B cell (primary cell): ENCODE measurements at regions not wholly inside any gene's neighbourhood (a gene's known extent, or its start where the extent isn't known, plus 50 kb on each side); places are given as distances from the start of the nearest gene placed in this dataset.

Source experiments
- ATAC-seq: fragments of 200-7000 bp; cut with Tn5 transposase; one replicate; pipeline ENCODE4 v1.10.0; 2021; ENCODE audit warnings: low read depth, mild to moderate bottlenecking, moderate number of reproducible peaks, moderate library complexity
- CTCF ChIA-PET: fragments of 350-600 bp; sonication (Branson Sonifier 250); formaldehyde crosslinking; loops from one replicate; lab custom pipeline; 2021; ENCODE audit warnings: antibody characterized with exemption, inconsistent platforms; lab: Charles Lee
- POLR2A ChIA-PET: fragments of 350-600 bp; sonication (Branson Sonifier 250); formaldehyde crosslinking; loops from one replicate; lab custom pipeline; 2021; ENCODE audit warnings: antibody characterized with exemption; lab: Charles Lee
- DNase-seq: peaks from one replicate; pipeline ENCODE4 v3.0.0; 2013
- H2AFZ ChIP-seq: 2 replicates; pipeline ENCODE4 v1.6.1; 2012; ENCODE audit warnings: mild to moderate bottlenecking, low read depth, low read length; ENCODE audit not compliant: insufficient read depth, poor library complexity, severe bottlenecking
- H3K27ac ChIP-seq, 2 donors: 1 replicate in 1 of 2; 2 replicates in 1 of 2; pipeline ENCODE4 v1.5.1; 2012 to 2013; ENCODE audit warnings: low read length in 2 of 2, mild to moderate bottlenecking in 2 of 2, moderate library complexity in 1 of 2
- H3K27me3 ChIP-seq, 4 experiments: fragments of 200-600 bp in 1 of 4; sonication (generic) in 1 of 4; replicated peaks in 1 of 4; 1 replicate in 2 of 4; 2 replicates in 2 of 4; pipeline versions ENCODE4 v1.6.1 to v1.7.0; 2013 to 2016; ENCODE audit warnings: low read length in 3 of 4, mild to moderate bottlenecking in 2 of 4, mixed read lengths in 1 of 4, moderate library complexity in 1 of 4; ENCODE audit not compliant: insufficient read depth in 4 of 4, control insufficient read depth in 3 of 4; ENCODE audit errors: control extremely low read depth in 1 of 4
- H3K36me3 ChIP-seq, 2 experiments: replicated peaks in 1 of 2; 1 replicate in 1 of 2; 2 replicates in 1 of 2; pipeline versions ENCODE4 v1.6.1 to v1.7.1; 2013; ENCODE audit warnings: low read length in 1 of 2; ENCODE audit not compliant: insufficient read depth in 2 of 2, control insufficient read depth in 1 of 2; ENCODE audit errors: control extremely low read depth in 1 of 2, extremely low read depth in 1 of 2
- H3K4me1 ChIP-seq, 2 donors: fragments of 200-600 bp in 1 of 2; sonication (generic) in 1 of 2; 1 replicate in 1 of 2; 2 replicates in 1 of 2; pipeline versions ENCODE4 v1.5.1 to v1.6.1; 2013 to 2017; ENCODE audit warnings: low read length in 2 of 2; ENCODE audit not compliant: control insufficient read depth in 2 of 2, insufficient read depth in 2 of 2
- H3K4me2 ChIP-seq: replicated peaks from 2 replicates; pipeline ENCODE3; 2012; ENCODE audit warnings: mild to moderate bottlenecking, low read depth, low read length; ENCODE audit not compliant: poor library complexity, severe bottlenecking
- H3K4me3 ChIP-seq, 5 experiments: fragments of 200-600 bp in 1 of 5; sonication (generic) in 1 of 5; 1 replicate in 3 of 5; 2 replicates in 2 of 5; pipeline versions ENCODE4 v1.5.1 to v1.7.0; 2011 to 2016; ENCODE audit warnings: low read length in 4 of 5, mild to moderate bottlenecking in 4 of 5, low read depth in 2 of 5, control low read depth in 1 of 5, moderate library complexity in 1 of 5; ENCODE audit not compliant: insufficient read depth in 1 of 5; ENCODE audit errors: control extremely low read depth in 1 of 5, extremely low read depth in 1 of 5
- H3K79me2 ChIP-seq: fragments of 200-600 bp; sonication (generic); one replicate; pipeline ENCODE4 v1.6.0; 2016; ENCODE audit warnings: low read length; ENCODE audit not compliant: control insufficient read depth, insufficient read depth
- H3K9ac ChIP-seq: fragments of 200-600 bp; sonication (generic); 2 replicates; pipeline ENCODE4 v1.6.1; 2017; ENCODE audit warnings: mild to moderate bottlenecking, low read length, moderate library complexity
- H3K9me3 ChIP-seq, 3 donors: one replicate each; pipeline versions ENCODE4 v1.6.1 to v1.7.1; 2013; ENCODE audit warnings: low read length in 2 of 3; ENCODE audit not compliant: control insufficient read depth in 2 of 3, insufficient read depth in 1 of 3; ENCODE audit errors: control extremely low read depth in 1 of 3
- H4K20me1 ChIP-seq: 2 replicates; pipeline ENCODE4 v1.6.0; 2012; ENCODE audit warnings: mild to moderate bottlenecking, low read length; ENCODE audit not compliant: insufficient read depth, control insufficient read depth, poor library complexity, severe bottlenecking
- H3K27ac Mint-ChIP-seq: one replicate; pipeline ENCODE4 v1.8.0; 2021; ENCODE audit warnings: mixed read lengths
- H3K27me3 Mint-ChIP-seq: one replicate; pipeline ENCODE4 v1.8.0; 2021; ENCODE audit warnings: mixed read lengths
- H3K4me1 Mint-ChIP-seq: one replicate; pipeline ENCODE4 v1.8.0; 2021; ENCODE audit warnings: mixed read lengths
- H3K4me3 Mint-ChIP-seq: one replicate; pipeline ENCODE4 v1.8.0; 2021; ENCODE audit warnings: mixed read lengths
- H3K9me3 Mint-ChIP-seq: one replicate; pipeline ENCODE4 v1.8.0; 2022; ENCODE audit warnings: mixed read lengths; ENCODE audit not compliant: insufficient read depth
- EZH2 ChIP-seq: IDR thresholded peaks from 2 replicates; pipeline ENCODE4 v1.6.1; 2012; ENCODE audit warnings: borderline replicate concordance, low read depth, mild to moderate bottlenecking, moderate library complexity, low read length; ENCODE audit not compliant: insufficient read depth, poor library complexity, severe bottlenecking
- WGBS: methylation state at CpG from one replicate; pipeline ENCODE4 v1.1.5; 2013; ENCODE audit warnings: missing lambda C conversion rate; ENCODE audit not compliant: insufficient coverage; 5-methylcytosine and 5-hydroxymethylcytosine counted together
- intact Hi-C: fragments of 100-400 bp; cut with micrococcal nuclease; formaldehyde crosslinking; loops from one replicate; pipeline ENCODE4 v1.10.0; 2022
- TF ChIP-seq, protein P1 (sequence below): fragments of 200-600 bp; IDR thresholded peaks from one replicate; pipeline ENCODE4 v1.8.0; 2022; ENCODE audit warnings: antibody characterized with exemption, mild to moderate bottlenecking

DNA sequence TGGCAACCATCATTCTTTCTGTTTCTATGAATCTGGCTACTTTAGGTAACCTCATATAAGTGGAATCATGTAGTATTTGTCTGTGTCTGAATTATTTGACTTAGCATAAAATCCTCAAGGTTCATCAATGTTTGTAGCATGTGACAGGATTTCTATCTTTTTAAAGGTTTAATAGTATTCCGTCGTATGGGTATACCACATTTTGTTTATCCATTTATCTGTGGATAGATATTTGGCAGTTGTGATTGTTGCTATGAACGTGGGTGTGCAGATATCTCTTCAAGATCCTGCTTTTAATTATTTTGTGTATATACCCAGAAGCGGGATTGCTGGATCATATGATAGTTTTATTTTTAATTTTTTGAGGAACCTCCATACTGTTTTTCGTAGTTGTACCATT is 421.7 kb downstream of the PCNX1 start:
- intact Hi-C loops = loop anchor here (2.0 kb wide), 1 partner anchor 14 kb away; no protein-coding TSS in a partner anchor

DNA sequence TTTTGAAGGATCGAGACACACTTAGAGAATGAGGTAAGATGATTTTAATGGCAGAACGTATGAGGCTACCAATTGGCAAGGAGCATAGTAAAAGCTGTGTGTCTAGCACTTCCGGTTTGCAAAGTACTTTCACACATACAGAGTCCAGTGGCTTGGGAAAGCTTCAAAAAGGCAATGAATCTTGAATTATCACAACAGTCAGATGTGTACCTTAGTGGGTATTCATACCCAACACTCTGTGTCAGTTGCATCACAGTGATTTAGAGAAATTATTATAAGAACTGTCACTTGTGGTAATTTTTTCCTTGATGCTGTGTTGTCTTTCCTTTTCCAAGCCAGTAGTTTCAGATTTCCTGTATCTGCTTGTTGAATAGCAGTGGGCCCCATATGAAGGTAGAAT is 424.1 kb downstream of the PCNX1 start:
- TF ChIP-seq EZH2 = no peak
- TF ChIP-seq, protein P1, sequence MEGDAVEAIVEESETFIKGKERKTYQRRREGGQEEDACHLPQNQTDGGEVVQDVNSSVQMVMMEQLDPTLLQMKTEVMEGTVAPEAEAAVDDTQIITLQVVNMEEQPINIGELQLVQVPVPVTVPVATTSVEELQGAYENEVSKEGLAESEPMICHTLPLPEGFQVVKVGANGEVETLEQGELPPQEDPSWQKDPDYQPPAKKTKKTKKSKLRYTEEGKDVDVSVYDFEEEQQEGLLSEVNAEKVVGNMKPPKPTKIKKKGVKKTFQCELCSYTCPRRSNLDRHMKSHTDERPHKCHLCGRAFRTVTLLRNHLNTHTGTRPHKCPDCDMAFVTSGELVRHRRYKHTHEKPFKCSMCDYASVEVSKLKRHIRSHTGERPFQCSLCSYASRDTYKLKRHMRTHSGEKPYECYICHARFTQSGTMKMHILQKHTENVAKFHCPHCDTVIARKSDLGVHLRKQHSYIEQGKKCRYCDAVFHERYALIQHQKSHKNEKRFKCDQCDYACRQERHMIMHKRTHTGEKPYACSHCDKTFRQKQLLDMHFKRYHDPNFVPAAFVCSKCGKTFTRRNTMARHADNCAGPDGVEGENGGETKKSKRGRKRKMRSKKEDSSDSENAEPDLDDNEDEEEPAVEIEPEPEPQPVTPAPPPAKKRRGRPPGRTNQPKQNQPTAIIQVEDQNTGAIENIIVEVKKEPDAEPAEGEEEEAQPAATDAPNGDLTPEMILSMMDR = no peak
- H3K79me2 ChIP-seq = peaks cover 100% of the 10 kb centered on the region
- H3K4me1 Mint-ChIP-seq = peaks cover 76% of the 10 kb centered on the region
- H3K4me3 Mint-ChIP-seq = peak overlapping the region; percentile 23
- no peaks in the 10 kb centered on the region for H3K9me3 ChIP-seq
- H3K4me1 ChIP-seq = peaks cover 32 to 43% of the 10 kb centered on the region in 2 donors
- H3K4me3 ChIP-seq = no peak overlapping the region
- 40% methylated on average over 1 of the region's 3 CpGs for WGBS
- peaks cover 2 to 6% of the 10 kb centered on the region in 2 experiments for H3K36me3 ChIP-seq
- no peak overlapping the region for H2AFZ ChIP-seq
- no peak overlapping the region for H3K9ac ChIP-seq
- H3K27ac ChIP-seq = no peak overlapping the region
- H3K27ac Mint-ChIP-seq = peak overlapping the region; percentile 20
- ChIA-PET POLR2A (no interaction called here), CTCF (interaction anchor here (1.9 kb wide), 1 partner anchor 72 kb away, joined by 5 read pairs; no protein-coding TSS in a partner anchor)
- no peak overlapping the region for H3K4me2 ChIP-seq
- H4K20me1 ChIP-seq = peaks cover 60% of the 10 kb centered on the region
- H3K27me3 ChIP-seq = no peaks in the 10 kb centered on the region
- DNase-seq (no peak), ATAC-seq (no peak)
- intact Hi-C loops = no loop called here
- H3K9me3 Mint-ChIP-seq = no peaks in the 10 kb centered on the region
- no peaks in the 10 kb centered on the region for H3K27me3 Mint-ChIP-seq

More for the DNA sequence above, 421.7 kb downstream of the PCNX1 start:
- no CpG with 5 or more reads among the region's 5 CpGs for WGBS
- POLR2A ChIA-PET = no interaction called here
- H3K27ac Mint-ChIP-seq = no peak overlapping the region
- H3K9ac ChIP-seq = no peak overlapping the region
- H3K36me3 ChIP-seq = peaks cover 0 to 6% of the 10 kb centered on the region in 2 experiments
- H3K4me3 ChIP-seq = no peak overlapping the region
- no peaks in the 10 kb centered on the region for H3K9me3 Mint-ChIP-seq
- H3K27ac ChIP-seq = no peak overlapping the region
- H3K4me2 ChIP-seq = peak overlapping the region; percentile 36
- no peaks in the 10 kb centered on the region for H3K27me3 Mint-ChIP-seq
- TF ChIP-seq EZH2 = no peak
- TF ChIP-seq, protein P1 = no peak
- peaks cover 85% of the 10 kb centered on the region for H3K4me1 Mint-ChIP-seq
- ATAC-seq = no peak
- H3K79me2 ChIP-seq = peaks cover 100% of the 10 kb centered on the region
- H3K4me3 Mint-ChIP-seq = no peak overlapping the region
- H2AFZ ChIP-seq = no peak overlapping the region
- no peak for DNase-seq
- no peaks in the 10 kb centered on the region for H3K27me3 ChIP-seq
- CTCF ChIA-PET = no interaction called here
- H4K20me1 ChIP-seq = peaks cover 52% of the 10 kb centered on the region
- no peaks in the 10 kb centered on the region for H3K9me3 ChIP-seq
- peaks cover 53 to 65% of the 10 kb centered on the region in 2 donors for H3K4me1 ChIP-seq
